Tibial artery (tissue), 4 donors: ENCODE measurements at regions not wholly inside any gene's neighbourhood (a gene's known extent, or its start where the extent isn't known, plus 50 kb on each side); places are given as distances from the start of the nearest gene placed in this dataset.

Source experiments
- DNase-seq, 2 donors: peaks; one replicate each; pipeline ENCODE4 v3.0.0-alpha.2; 2019
- H3K27ac ChIP-seq, 2 donors: fragments of 200-600 bp; sonication (generic) in 1 of 2; 1 replicate in 1 of 2; 2 replicates in 1 of 2; pipeline ENCODE4 v1.5.1; 2018 to 2019; ENCODE audit warnings: mild to moderate bottlenecking in 1 of 2
- H3K27me3 ChIP-seq, 2 donors: fragments of 200-600 bp; sonication (generic) in 1 of 2; one replicate each; pipeline versions ENCODE4 v1.5.1 to v1.6.0; 2016 to 2019
- H3K36me3 ChIP-seq, 3 donors: fragments of 200-600 bp; sonication (generic) in 2 of 3; one replicate each; pipeline ENCODE4 v1.5.1; 2016 to 2019; ENCODE audit warnings: mild to moderate bottlenecking in 2 of 3
- H3K4me1 ChIP-seq, 4 donors: fragments of 200-600 bp; sonication (generic) in 2 of 4; 1 replicate in 3 of 4; 2 replicates in 1 of 4; pipeline ENCODE4 v1.5.1; 2016 to 2019
- H3K4me3 ChIP-seq, 2 donors: fragments of 200-600 bp; sonication (generic) in 1 of 2; 1 replicate in 1 of 2; 2 replicates in 1 of 2; pipeline ENCODE4 v1.5.1; 2018 to 2019; ENCODE audit warnings: mild to moderate bottlenecking in 2 of 2
- H3K9me3 ChIP-seq, 3 donors: fragments of 200-600 bp; sonication (generic) in 1 of 3; one replicate each; pipeline ENCODE4 v1.5.1; 2016 to 2019
- CTCF ChIP-seq, 2 experiments: fragments of 200-600 bp in 1 of 2; fragments of 450-650 bp in 1 of 2; IDR thresholded peaks; one replicate each; pipeline ENCODE4 v1.5.1; 2017 to 2019; ENCODE audit warnings: antibody characterized with exemption in 2 of 2, mild to moderate bottlenecking in 1 of 2, moderate library complexity in 1 of 2
- intact Hi-C: fragments of 100-400 bp; cut with DNase I; formaldehyde crosslinking; loops from one replicate; pipeline ENCODE4 v1.15.0; 2023; ENCODE audit warnings: low total_unique reads

- TF ChIP-seq CTCF (IDR thresholded peaks at IDR 0.05) = no peak
- no peaks in the 10 kb centered on the region for H3K4me1 ChIP-seq
- DNase-seq = no peak
- no peak overlapping the region for H3K4me3 ChIP-seq
- no peaks in the 10 kb centered on the region for H3K27me3 ChIP-seq
- no peaks in the 10 kb centered on the region for H3K36me3 ChIP-seq
- H3K9me3 ChIP-seq = no peaks in the 10 kb centered on the region
- intact Hi-C loops = no loop called here
- H3K27ac ChIP-seq = no peak overlapping the region
Measured at GRCh38 chr1:60681095-60681860, 401.1 kb upstream of the NFIA start.

GRCh38 chr1:60679524-60680375 lies 402.6 kb upstream of the NFIA start:
- no peaks in the 10 kb centered on the region for H3K36me3 ChIP-seq
- TF ChIP-seq CTCF (IDR thresholded peaks at IDR 0.05) = no peak
- intact Hi-C loops = no loop called here
- no peaks in the 10 kb centered on the region for H3K4me1 ChIP-seq
- H3K9me3 ChIP-seq = no peaks in the 10 kb centered on the region
- H3K27me3 ChIP-seq = no peaks in the 10 kb centered on the region
- no peak for DNase-seq
- no peak overlapping the region for H3K4me3 ChIP-seq
- H3K27ac ChIP-seq = no peak overlapping the region

DNA sequence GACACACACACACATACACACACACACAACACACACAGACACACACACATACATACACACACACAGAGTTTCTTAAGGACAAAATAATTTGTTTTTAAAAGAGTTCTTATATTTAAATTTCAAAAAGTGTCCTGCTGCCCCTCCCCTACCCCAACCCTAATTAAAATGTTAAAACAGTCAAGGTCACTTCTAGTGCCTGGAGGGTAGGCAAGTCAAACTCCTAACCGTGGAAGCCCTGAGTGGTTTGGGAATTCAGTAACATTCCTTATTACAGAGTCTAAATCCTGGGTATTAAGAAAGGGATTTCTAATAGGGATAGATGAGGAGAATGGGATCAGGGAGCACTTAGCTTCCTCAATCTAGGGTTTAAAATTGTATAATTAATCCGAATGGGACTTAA lies 403.6 kb upstream of the NFIA start:
- no peaks in the 10 kb centered on the region for H3K36me3 ChIP-seq
- no peak overlapping the region for H3K27ac ChIP-seq
- no peak overlapping the region for H3K4me3 ChIP-seq
- no peaks in the 10 kb centered on the region for H3K27me3 ChIP-seq
- no peak for DNase-seq
- intact Hi-C loops = no loop called here
- H3K9me3 ChIP-seq = no peaks in the 10 kb centered on the region
- H3K4me1 ChIP-seq = no peaks in the 10 kb centered on the region
- no peak for TF ChIP-seq CTCF (IDR thresholded peaks at IDR 0.05)

DNA sequence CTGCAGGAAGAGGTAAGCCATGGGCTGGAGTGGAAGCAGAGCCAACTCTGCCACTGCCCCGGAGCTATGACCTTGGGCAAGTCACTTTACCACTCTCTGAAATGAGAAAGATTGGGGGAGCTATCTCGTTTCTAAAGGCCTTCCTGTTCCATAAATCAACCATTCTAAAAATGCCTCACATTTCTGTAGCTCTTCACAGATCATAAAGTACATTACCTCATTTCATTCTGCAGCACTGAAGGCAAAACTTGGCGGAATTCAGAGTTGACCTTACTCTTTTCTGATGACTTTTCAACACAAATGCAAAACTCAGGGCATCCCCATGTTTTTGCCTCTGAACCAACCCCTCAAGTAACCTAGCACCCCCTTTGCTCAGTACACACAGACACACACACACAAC lies 404.0 kb upstream of the NFIA start:
- Histone ChIP-seq H3K27ac (no peak overlapping the region), H3K27me3 (no peaks in the 10 kb centered on the region), H3K4me1 (no peaks in the 10 kb centered on the region), H3K9me3 (no peaks in the 10 kb centered on the region), H3K36me3 (no peaks in the 10 kb centered on the region), H3K4me3 (no peak overlapping the region)
- no peak for TF ChIP-seq CTCF (IDR thresholded peaks at IDR 0.05)
- no peak for DNase-seq
- intact Hi-C loops = no loop called here

DNA sequence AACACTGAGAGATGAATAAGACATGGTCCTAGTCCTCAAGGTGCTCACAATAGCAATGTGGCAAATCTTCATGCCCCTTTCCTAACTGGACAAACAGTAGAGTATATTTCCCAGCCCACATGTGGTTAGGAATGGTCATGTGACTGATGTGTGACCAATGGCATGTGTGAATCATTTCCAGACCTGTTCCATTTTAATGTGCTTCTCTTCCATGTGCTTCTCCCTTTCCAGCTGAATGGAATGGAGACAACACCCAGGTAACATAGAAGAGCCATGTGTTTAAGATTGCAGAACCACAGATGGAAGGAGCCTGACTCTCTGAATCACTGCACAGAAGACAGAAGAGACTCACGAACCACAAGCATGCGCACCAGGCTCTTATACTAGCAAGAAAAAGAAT lies 409.9 kb upstream of the NFIA start:
- H3K27ac ChIP-seq = no peak overlapping the region
- no peak for DNase-seq
- no peak for TF ChIP-seq CTCF (IDR thresholded peaks at IDR 0.05)
- H3K4me1 ChIP-seq = no peaks in the 10 kb centered on the region
- H3K9me3 ChIP-seq = no peaks in the 10 kb centered on the region
- H3K4me3 ChIP-seq = no peak overlapping the region
- no peaks in the 10 kb centered on the region for H3K27me3 ChIP-seq
- intact Hi-C loops = no loop called here
- H3K36me3 ChIP-seq = no peaks in the 10 kb centered on the region
